HUES64 (cell line): ENCODE measurements at regions not wholly inside any gene's neighbourhood (a gene's known extent, or its start where the extent isn't known, plus 50 kb on each side); places are given as distances from the start of the nearest gene placed in this dataset.

Experiments used
- H3K27ac ChIP-seq: 2 replicates; pipeline ENCODE4 v1.7.0; 2013; ENCODE audit warnings: low read depth, low read length, inconsistent platforms
- H3K27me3 ChIP-seq: 2 replicates; pipeline ENCODE4 v1.6.1; 2013; ENCODE audit warnings: mild to moderate bottlenecking, low read length; ENCODE audit not compliant: insufficient read depth
- H3K36me3 ChIP-seq: 2 replicates; pipeline ENCODE4 v1.6.1; 2013; ENCODE audit warnings: mild to moderate bottlenecking, low read length; ENCODE audit not compliant: insufficient read depth
- H3K4me1 ChIP-seq: 2 replicates; pipeline ENCODE4 v1.6.1; 2013; ENCODE audit warnings: mild to moderate bottlenecking, low read length, moderate library complexity; ENCODE audit not compliant: insufficient read depth
- H3K4me3 ChIP-seq: 2 replicates; pipeline ENCODE4 v1.5.1; 2013; ENCODE audit warnings: mild to moderate bottlenecking, low read length, moderate library complexity
- H3K9ac ChIP-seq: 2 replicates; pipeline ENCODE4 v1.6.1; 2013; ENCODE audit warnings: mild to moderate bottlenecking, low read depth, low read length
- H3K9me3 ChIP-seq: 2 replicates; pipeline ENCODE4 v1.6.1; 2013; ENCODE audit warnings: low read depth, low read length; ENCODE audit not compliant: insufficient read depth
- WGBS: fragments of 150-250, 120-280 bp; methylation state at CpG from one replicate; pipeline ENCODE4 v1.1.7; 2013; ENCODE audit warnings: missing lambda C conversion rate; 5-methylcytosine and 5-hydroxymethylcytosine counted together

DNA sequence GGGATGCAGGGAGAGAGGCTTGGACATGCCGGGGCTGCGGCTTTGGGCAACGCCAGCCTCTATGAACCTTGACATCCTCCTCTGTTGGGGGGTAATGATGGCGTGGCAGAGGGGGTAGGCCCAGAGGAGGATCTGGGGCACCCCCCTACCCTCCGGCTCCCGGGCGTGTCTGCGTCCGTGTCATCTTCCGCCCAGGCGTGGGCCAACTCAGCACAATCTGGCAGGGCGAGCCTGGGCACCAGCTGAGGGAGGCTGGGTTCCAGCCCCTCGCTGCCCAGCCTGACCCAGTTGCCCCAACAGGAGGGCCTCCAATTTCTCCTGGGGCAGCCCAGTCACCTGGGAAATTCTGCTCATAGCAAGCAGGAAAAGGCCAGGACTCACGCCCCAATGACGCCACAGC lies 62.9 kb upstream of the IL17B start:
- peaks cover 20% of the 10 kb centered on the region for H3K4me1 ChIP-seq
- 92% methylated on average over 15 of the region's 15 CpGs for WGBS
- H3K4me3 ChIP-seq: no peak overlapping the region
- no peak overlapping the region for H3K9ac ChIP-seq
- no peak overlapping the region; the same call in 1 of the 2 replicates for H3K27ac ChIP-seq
- H3K9me3 ChIP-seq: no peaks in the 10 kb centered on the region
- H3K36me3 ChIP-seq: no peaks in the 10 kb centered on the region
- no peaks in the 10 kb centered on the region for H3K27me3 ChIP-seq

DNA sequence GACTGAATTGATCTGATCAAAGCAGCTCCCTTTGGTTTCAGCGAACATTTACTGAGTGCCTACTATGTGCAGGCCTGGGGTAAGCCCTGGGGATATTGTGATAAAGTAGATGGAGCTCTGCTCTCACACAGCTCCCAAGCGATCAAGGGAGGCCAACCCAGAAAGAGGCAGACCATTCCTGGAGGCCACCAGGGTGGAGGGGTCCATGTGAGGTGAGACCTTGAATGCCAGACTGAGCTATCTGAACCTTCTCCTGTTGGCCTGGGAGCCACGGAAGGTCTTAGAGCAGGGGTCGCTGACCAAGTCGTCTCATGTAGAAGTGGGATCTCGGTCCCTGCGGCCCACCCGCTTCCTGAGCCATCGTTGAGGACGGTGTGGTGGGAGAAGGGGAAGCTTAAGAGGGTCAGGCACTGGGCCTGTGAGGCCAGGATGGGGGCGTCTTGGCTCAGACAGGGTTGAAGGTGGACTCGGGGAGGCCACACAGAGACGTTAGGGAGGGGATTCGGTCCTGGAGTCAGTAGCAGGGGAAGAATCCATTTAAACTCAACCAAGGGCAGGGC lies 62.2 kb upstream of the IL17B start:
- H3K4me3 ChIP-seq: no peak overlapping the region
- H3K27ac ChIP-seq: no peak overlapping the region
- no peaks in the 10 kb centered on the region for H3K27me3 ChIP-seq
- H3K36me3 ChIP-seq: no peaks in the 10 kb centered on the region
- no peak overlapping the region for H3K9ac ChIP-seq
- 94% methylated on average over 14 of the region's 14 CpGs for WGBS
- H3K9me3 ChIP-seq: no peaks in the 10 kb centered on the region
- peaks cover 20% of the 10 kb centered on the region for H3K4me1 ChIP-seq

DNA sequence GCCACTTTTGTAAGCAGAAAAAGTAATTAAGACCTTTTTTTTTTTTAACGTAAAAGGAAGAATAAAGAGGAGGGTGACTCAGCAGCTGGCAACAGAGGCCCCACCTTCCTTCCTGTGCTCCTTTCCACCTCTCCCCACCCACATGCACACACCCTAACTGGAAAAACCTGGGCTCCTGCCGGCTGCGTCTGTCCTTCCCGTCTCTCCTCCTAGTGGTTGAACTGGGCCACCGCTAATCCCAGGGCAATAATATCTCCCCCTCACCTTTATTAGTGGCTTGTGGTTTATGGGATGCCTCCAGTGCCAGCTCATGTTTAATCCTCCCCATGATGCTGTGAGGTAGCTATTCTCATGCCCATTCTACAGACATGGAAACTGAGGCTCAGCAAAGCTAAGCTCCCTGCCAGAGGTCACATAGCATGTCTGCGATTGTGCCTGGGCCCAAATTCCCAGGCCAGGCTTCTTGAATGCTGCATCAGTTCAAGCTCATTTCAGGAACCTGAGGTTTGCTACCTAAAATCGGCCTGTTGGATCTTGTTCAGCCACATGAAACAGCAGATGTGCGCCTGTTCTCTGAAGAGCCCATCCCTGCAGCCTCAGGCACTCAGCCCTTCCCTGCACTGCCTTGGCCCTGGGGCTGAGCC lies 60.9 kb upstream of the IL17B start:
- no peaks in the 10 kb centered on the region for H3K36me3 ChIP-seq
- H3K9me3 ChIP-seq: no peaks in the 10 kb centered on the region
- no peaks in the 10 kb centered on the region for H3K27me3 ChIP-seq
- 63% methylated on average over 7 of the region's 8 CpGs for WGBS
- no peak overlapping the region for H3K9ac ChIP-seq
- H3K27ac ChIP-seq: no peak overlapping the region; the same call in 1 of the 2 replicates
- H3K4me3 ChIP-seq: no peak overlapping the region
- H3K4me1 ChIP-seq: peaks cover 14% of the 10 kb centered on the region

GRCh38 chr5:149438711-149439132 lies 59.6 kb upstream of the IL17B start:
- H3K4me1 ChIP-seq: peaks cover 14% of the 10 kb centered on the region; the same call in 1 of the 2 replicates

GRCh38 chr5:149438281-149438680 lies 59.2 kb upstream of the IL17B start:
- 81% methylated on average over 5 of the region's 5 CpGs for WGBS
- H3K9ac ChIP-seq: no peak overlapping the region
- H3K4me3 ChIP-seq: no peak overlapping the region
- H3K9me3 ChIP-seq: no peaks in the 10 kb centered on the region
- no peaks in the 10 kb centered on the region for H3K27me3 ChIP-seq
- no peak overlapping the region for H3K27ac ChIP-seq
- no peaks in the 10 kb centered on the region for H3K36me3 ChIP-seq
- H3K4me1 ChIP-seq: peaks cover 14% of the 10 kb centered on the region; the same call in 1 of the 2 replicates

More at GRCh38 chr5:149438711-149439132, 59.6 kb upstream of the IL17B start:
- Histone ChIP-seq H3K9me3 (no peaks in the 10 kb centered on the region), H3K36me3 (no peaks in the 10 kb centered on the region), H3K27me3 (no peaks in the 10 kb centered on the region), H3K4me3 (no peak overlapping the region), H3K27ac (no peak overlapping the region), H3K9ac (no peak overlapping the region)
- 64% methylated on average over 1 of the region's 1 CpG for WGBS

- no peaks in the 10 kb centered on the region for H3K27me3 ChIP-seq
- H3K4me1 ChIP-seq: peaks cover 14% of the 10 kb centered on the region; the same call in 1 of the 2 replicates
- H3K9me3 ChIP-seq: no peaks in the 10 kb centered on the region
- WGBS: 88% methylated on average over 9 of the region's 10 CpGs
- no peak overlapping the region for H3K27ac ChIP-seq
- H3K4me3 ChIP-seq: no peak overlapping the region
- no peak overlapping the region for H3K9ac ChIP-seq
- no peaks in the 10 kb centered on the region for H3K36me3 ChIP-seq
These were observed 58.4 kb upstream of the IL17B start for GRCh38 chr5:149437391-149438040.

DNA sequence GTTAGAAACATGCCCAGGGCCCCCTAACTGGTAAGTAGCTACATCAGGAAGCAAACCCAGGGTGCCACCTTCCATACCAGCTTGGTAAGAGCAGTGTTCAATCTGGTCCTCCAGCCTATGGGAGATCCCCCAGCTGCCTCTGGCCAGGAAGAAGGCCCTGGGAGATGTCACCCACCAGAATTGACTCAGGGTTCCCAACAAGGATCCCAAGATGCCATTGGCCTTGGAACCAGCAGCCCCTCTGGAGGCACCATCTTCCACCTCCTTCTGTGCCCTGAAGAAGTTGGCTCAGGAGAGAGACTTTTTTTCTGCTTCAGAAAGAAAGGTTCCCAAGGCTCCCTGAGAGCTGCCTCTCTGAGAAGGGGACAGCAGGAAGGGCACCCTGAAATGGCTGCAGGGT lies 56.6 kb upstream of the IL17B start:
- no peaks in the 10 kb centered on the region for H3K27me3 ChIP-seq
- H3K9me3 ChIP-seq: no peaks in the 10 kb centered on the region
- H3K4me1 ChIP-seq: peaks cover 14% of the 10 kb centered on the region; the same call in 1 of the 2 replicates
- no peak overlapping the region for H3K4me3 ChIP-seq
- H3K27ac ChIP-seq: no peak overlapping the region
- H3K9ac ChIP-seq: no peak overlapping the region
- no peaks in the 10 kb centered on the region for H3K36me3 ChIP-seq

GRCh38 chr5:149435015-149435376 lies 55.9 kb upstream of the IL17B start:
- 95% methylated on average over 7 of the region's 7 CpGs for WGBS
- Histone ChIP-seq H3K36me3 (no peaks in the 10 kb centered on the region), H3K9me3 (no peaks in the 10 kb centered on the region), H3K4me1 (peaks cover 14% of the 10 kb centered on the region), H3K4me3 (no peak overlapping the region), H3K27ac (no peak overlapping the region), H3K27me3 (no peaks in the 10 kb centered on the region), H3K9ac (no peak overlapping the region)

DNA sequence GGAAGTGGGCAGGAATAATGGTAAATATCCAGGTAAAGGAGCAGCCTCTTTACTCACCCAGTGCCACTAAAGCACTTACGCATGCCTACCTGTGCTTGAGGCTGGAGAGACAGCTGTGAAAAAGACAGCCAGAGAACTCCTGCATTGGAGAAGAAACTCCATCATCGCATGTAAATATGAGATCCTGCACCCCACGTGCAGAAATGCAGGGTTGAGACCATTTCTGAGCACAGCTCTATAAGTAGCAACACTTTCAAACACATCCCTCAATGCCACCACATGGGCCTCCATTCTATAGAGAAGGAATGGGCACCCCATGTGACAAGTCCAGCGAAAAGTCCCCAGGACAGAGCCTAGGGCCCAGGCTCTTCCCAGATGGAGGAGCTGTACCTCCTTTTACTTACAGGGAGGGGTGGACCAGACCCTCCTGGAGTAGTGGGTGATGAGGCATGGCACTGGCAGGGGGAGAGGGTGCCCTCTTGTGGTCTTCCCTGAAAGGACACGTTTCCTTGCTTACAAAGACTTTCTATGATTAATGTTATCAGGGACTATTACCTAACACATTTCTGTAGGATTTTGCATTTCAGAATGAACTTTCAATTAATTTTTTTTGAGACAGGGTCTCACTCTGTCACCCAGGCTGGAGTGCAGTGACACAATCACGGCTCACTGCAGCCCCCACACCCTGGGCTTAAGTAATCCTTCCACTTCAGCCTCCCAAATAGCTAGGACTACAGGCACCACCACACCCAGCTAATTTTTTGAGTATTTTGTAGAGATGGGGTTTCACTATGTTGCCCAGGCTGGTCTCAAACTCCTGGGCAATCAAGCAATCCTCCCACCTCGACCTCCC lies 55.3 kb upstream of the IL17B start:
- no peak overlapping the region for H3K9ac ChIP-seq
- 66% methylated on average over 6 of the region's 7 CpGs for WGBS
- H3K27me3 ChIP-seq: no peaks in the 10 kb centered on the region
- no peak overlapping the region for H3K4me3 ChIP-seq
- H3K9me3 ChIP-seq: no peaks in the 10 kb centered on the region
- peaks cover 12% of the 10 kb centered on the region for H3K4me1 ChIP-seq
- no peaks in the 10 kb centered on the region for H3K36me3 ChIP-seq
- no peak overlapping the region for H3K27ac ChIP-seq

- no peak overlapping the region for H3K27ac ChIP-seq
- H3K9ac ChIP-seq: no peak overlapping the region
- no peaks in the 10 kb centered on the region for H3K27me3 ChIP-seq
- H3K9me3 ChIP-seq: no peaks in the 10 kb centered on the region
- no peak overlapping the region for H3K4me3 ChIP-seq
- H3K36me3 ChIP-seq: no peaks in the 10 kb centered on the region
- 86% methylated on average over 8 of the region's 8 CpGs for WGBS
- H3K4me1 ChIP-seq: peaks cover 7% of the 10 kb centered on the region
These were observed 54.5 kb upstream of the IL17B start for GRCh38 chr5:149433524-149434131.
